ENCODE measurements at regions not wholly inside any gene's neighbourhood (a gene's known extent, or its start where the extent isn't known, plus 50 kb on each side); places are given as distances from the start of the nearest gene placed in this dataset.

DNA sequence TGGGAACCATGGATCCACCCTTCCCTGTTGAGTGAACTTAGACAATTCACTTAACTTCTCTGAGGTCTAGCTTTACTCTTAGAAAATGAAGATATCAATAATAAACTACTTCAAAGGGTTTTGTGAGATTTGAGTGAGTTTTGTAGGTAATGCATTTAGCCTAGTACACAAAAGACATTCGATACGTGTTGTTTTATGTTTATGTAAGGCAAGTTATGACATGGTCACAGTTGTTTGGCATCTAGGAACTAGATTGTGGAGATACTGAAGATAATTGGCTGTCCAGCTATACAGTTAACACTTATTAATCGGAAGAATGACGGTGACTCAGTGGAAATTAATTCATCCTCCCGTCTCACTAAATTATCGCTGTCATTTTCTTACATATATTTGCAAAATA is 1781.1 kb upstream of the TENM3 start:
- no peak for ATAC-seq
- no peaks in the 10 kb centered on the region for H3K9me3 ChIP-seq
- TF ChIP-seq, protein P1, sequence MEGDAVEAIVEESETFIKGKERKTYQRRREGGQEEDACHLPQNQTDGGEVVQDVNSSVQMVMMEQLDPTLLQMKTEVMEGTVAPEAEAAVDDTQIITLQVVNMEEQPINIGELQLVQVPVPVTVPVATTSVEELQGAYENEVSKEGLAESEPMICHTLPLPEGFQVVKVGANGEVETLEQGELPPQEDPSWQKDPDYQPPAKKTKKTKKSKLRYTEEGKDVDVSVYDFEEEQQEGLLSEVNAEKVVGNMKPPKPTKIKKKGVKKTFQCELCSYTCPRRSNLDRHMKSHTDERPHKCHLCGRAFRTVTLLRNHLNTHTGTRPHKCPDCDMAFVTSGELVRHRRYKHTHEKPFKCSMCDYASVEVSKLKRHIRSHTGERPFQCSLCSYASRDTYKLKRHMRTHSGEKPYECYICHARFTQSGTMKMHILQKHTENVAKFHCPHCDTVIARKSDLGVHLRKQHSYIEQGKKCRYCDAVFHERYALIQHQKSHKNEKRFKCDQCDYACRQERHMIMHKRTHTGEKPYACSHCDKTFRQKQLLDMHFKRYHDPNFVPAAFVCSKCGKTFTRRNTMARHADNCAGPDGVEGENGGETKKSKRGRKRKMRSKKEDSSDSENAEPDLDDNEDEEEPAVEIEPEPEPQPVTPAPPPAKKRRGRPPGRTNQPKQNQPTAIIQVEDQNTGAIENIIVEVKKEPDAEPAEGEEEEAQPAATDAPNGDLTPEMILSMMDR (IDR thresholded peaks at IDR 0.05), result no peak
- DNase-seq, result no peak
- no peaks in the 10 kb centered on the region for H3K27me3 ChIP-seq
- 87 to 91% methylated on average over 6 of the region's 6 CpGs for WGBS, 2 donors
- no peaks in the 10 kb centered on the region for H3K36me3 ChIP-seq (replicated peaks in 1 of 2; ENCODE audit: insufficient read depth in 1 of 2, low read depth in 2 of 2)
- no peak overlapping the region for H3K27ac ChIP-seq
- no peak overlapping the region for H3K4me3 ChIP-seq
- H3K4me1 ChIP-seq, result no peaks in the 10 kb centered on the region
- intact Hi-C loops (cut with DNase I), result no loop called here

DNA sequence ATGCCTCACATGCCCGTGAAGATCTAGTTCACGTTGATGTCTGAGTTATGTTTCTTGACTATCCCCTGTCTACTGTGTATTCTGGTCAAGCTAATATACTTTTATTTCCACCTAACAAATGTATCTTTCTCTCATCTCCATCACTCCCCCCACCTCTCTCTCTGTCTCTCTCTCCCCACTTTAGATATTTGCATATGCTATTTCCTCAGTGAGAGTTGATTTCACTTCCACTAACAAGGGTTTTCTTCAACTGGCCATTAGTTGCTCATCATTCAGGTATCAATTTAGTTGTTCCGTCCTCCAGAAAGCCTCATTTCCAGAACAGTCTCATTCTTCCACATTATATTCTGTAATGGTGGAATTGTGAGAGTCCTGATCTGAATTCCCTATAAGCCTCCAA is 1777.8 kb upstream of the TENM3 start:
- H3K27ac ChIP-seq, result no peak overlapping the region
- no peaks in the 10 kb centered on the region for H3K4me1 ChIP-seq
- no peaks in the 10 kb centered on the region for H3K27me3 ChIP-seq
- H3K9me3 ChIP-seq, result peaks cover 0 to 3% (median 0%) of the 10 kb centered on the region in 3 donors
- H3K4me3 ChIP-seq, result no peak overlapping the region
- TF ChIP-seq POLR2A (IDR thresholded peaks at IDR 0.05), result no peak
- TF ChIP-seq, protein P1 (IDR thresholded peaks at IDR 0.05), result no peak
- WGBS, 2 donors, result 70 to 80% methylated on average over 3 of the region's 3 CpGs
- no peaks in the 10 kb centered on the region for H3K36me3 ChIP-seq (replicated peaks in 1 of 2; ENCODE audit: insufficient read depth in 1 of 2, low read depth in 2 of 2)
- DNase-seq (no peak), ATAC-seq (no peak)
- intact Hi-C loops (cut with DNase I), result no loop called here

DNA sequence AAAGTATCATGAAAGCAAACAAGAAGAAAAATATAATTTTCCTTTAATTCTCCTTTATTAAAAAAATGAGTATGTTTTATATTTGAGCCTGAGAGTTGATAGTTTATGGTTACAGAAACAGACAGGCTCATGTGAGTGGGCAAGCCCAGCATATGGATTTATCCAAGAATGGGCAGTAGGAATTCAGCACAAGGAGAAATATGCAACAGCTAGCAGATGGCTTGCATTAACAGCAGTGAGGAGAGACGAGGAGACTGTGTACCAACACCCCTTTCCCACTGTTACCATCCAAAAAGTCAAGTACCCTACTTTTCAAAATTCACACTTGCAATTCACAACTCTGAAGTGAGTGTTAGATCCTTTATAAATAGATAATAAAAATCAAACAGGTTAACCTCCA is 1760.2 kb upstream of the TENM3 start:
- DNase-seq (no peak), ATAC-seq (no peak)
- WGBS, 2 donors, result 9 to 24% methylated on average over 1 of the region's 1 CpG
- Histone ChIP-seq H3K4me1 (no peaks in the 10 kb centered on the region), H3K9me3 (no peaks in the 10 kb centered on the region), H3K4me3 (no peak overlapping the region), H3K27ac (no peak overlapping the region), H3K27me3 (no peaks in the 10 kb centered on the region), H3K36me3 (replicated peaks in 1 of 2; ENCODE audit: insufficient read depth in 1 of 2, low read depth in 2 of 2) (no peaks in the 10 kb centered on the region)
- intact Hi-C loops (cut with DNase I), result no loop called here
- TF ChIP-seq, protein P1 (IDR thresholded peaks at IDR 0.05), result no peak
- no peak for TF ChIP-seq POLR2A (IDR thresholded peaks at IDR 0.05)

DNA sequence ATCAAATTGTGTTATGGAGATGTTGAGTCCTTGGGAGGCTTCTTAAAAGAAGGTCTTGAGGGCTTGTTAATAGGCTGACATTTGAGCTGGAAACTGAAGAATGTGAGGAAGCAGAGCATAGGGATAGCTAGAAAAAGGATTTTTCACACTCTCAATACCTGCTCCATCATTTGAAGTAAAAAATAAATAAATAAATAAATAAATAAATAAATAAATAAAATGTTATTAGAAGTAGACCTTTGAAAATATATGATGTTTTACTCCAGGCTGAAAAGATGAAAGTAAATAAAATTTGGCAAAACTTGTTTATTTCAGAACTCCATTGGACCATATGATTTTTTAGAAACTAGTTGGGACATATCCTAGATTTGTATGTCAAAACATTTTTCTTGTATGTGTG is 1757.8 kb upstream of the TENM3 start:
- no peaks in the 10 kb centered on the region for H3K27me3 ChIP-seq
- TF ChIP-seq, protein P1 (IDR thresholded peaks at IDR 0.05), result no peak
- TF ChIP-seq POLR2A (IDR thresholded peaks at IDR 0.05), result no peak
- DNase-seq, result no peak
- H3K4me3 ChIP-seq, result no peak overlapping the region
- intact Hi-C loops (cut with DNase I), result no loop called here
- no peaks in the 10 kb centered on the region for H3K36me3 ChIP-seq (replicated peaks in 1 of 2; ENCODE audit: insufficient read depth in 1 of 2, low read depth in 2 of 2)
- no peak for ATAC-seq
- no peak overlapping the region for H3K27ac ChIP-seq
- no peaks in the 10 kb centered on the region for H3K4me1 ChIP-seq
- no peaks in the 10 kb centered on the region for H3K9me3 ChIP-seq

DNA sequence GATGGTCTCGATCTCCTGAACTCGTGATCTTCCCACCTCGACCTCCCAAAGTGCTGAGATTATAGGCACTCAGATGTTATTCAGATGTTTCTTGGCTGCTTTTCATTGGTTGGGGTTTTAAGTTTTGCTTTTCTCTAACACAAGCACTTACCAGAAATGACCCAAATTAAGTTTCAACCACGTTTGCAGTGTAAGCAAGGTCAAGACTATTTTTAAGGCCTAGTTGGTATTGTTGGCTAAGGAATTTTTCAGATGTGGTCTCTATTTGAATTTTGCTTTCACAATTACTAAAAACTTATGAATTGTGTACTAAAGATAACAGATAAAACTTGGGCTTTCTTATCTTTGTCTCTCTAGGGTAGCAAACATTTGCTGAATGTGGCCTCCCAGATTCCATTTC is 1756.9 kb upstream of the TENM3 start:
- ATAC-seq (no peak), DNase-seq (no peak)
- no peaks in the 10 kb centered on the region for H3K36me3 ChIP-seq (replicated peaks in 1 of 2; ENCODE audit: insufficient read depth in 1 of 2, low read depth in 2 of 2)
- H3K27me3 ChIP-seq, result no peaks in the 10 kb centered on the region
- H3K4me1 ChIP-seq, result no peaks in the 10 kb centered on the region
- TF ChIP-seq, protein P1 (IDR thresholded peaks at IDR 0.05), result no peak
- TF ChIP-seq POLR2A (IDR thresholded peaks at IDR 0.05), result no peak
- no peak overlapping the region for H3K4me3 ChIP-seq
- intact Hi-C loops (cut with DNase I), result no loop called here
- no peak overlapping the region for H3K27ac ChIP-seq
- H3K9me3 ChIP-seq, result no peaks in the 10 kb centered on the region
- 58 to 68% methylated on average over 4 of the region's 4 CpGs for WGBS, 2 donors
